GM10266 (cell line): ENCODE measurements at regions not wholly inside any gene's neighbourhood (a gene's known extent, or its start where the extent isn't known, plus 50 kb on each side); places are given as distances from the start of the nearest gene placed in this dataset.

ENCODE experiments used
- DNase-seq: peaks from one replicate; pipeline ENCODE4 v3.0.0; 2012; ENCODE audit errors: extremely low spot score
- CTCF ChIP-seq: IDR thresholded peaks from 2 replicates; pipeline ENCODE4 v1.5.1; 2012; ENCODE audit warnings: mild to moderate bottlenecking, low read depth; ENCODE audit not compliant: control insufficient read depth, insufficient read depth; ENCODE audit errors: missing control alignments

- DNase-seq, result no peak
- no peak for TF ChIP-seq CTCF
Measured at GRCh38 chr9:86765746-86766430, 181.4 kb downstream of the GAS1 start.

GRCh38 chr9:86764671-86765343, 182.5 kb downstream of the GAS1 start:
- no peak for DNase-seq
- TF ChIP-seq CTCF, result no peak

GRCh38 chr9:86764221-86764624, 183.1 kb downstream of the GAS1 start:
- no peak for DNase-seq
- no peak for TF ChIP-seq CTCF

GRCh38 chr9:86763791-86764190, 183.5 kb downstream of the GAS1 start:
- TF ChIP-seq CTCF, result no peak
- DNase-seq, result no peak

- DNase-seq, result no peak
- TF ChIP-seq CTCF, result no peak
Measured at GRCh38 chr9:86757382-86757720, 190.0 kb downstream of the GAS1 start.

- no peak for DNase-seq
- TF ChIP-seq CTCF, result no peak
Measured at GRCh38 chr9:86756576-86757381, 190.5 kb downstream of the GAS1 start.

- DNase-seq, result no peak
- no peak for TF ChIP-seq CTCF
Measured at GRCh38 chr9:86755561-86755941, 191.8 kb downstream of the GAS1 start.
